K562 (cell line): ENCODE measurements at regions not wholly inside any gene's neighbourhood (a gene's known extent, or its start where the extent isn't known, plus 50 kb on each side); places are given as distances from the start of the nearest gene placed in this dataset.

Source experiments
- ATAC-seq: fragments of 200-7000 bp; cut with Tn5 transposase; 3 replicates; pipeline ENCODE4 v1.9.1; 2020; ENCODE audit warnings: moderate library complexity
- BruUV-seq: library from RNA; stranded (reverse); fragments of 400-500 nt; replicated peaks from 2 replicates; lab custom pipeline; 2021; lab: Mats Ljungman, UMichigan
- CTCF ChIA-PET: fragments of 300-600 bp; formaldehyde crosslinking; extraction: SDS; loops from one replicate; lab custom pipeline; 2021; ENCODE audit warnings: low intra/inter-chr PET ratio; lab: Yijun Ruan, JAX
- POLR2A ChIA-PET: fragments of 300-600, 350-650 bp; sonication (Branson Sonifier 250); formaldehyde crosslinking; extraction: SDS; loops from one replicate; lab custom pipeline; 2021; ENCODE audit warnings: antibody characterized with exemption, inconsistent platforms; lab: Yijun Ruan, JAX
- DNase-seq, 4 experiments: peaks; one replicate each; pipeline versions ENCODE4 v3.0.0 to v3.0.0-alpha.2; 2011 to 2018; ENCODE audit warnings: low spot score in 3 of 4, mixed read lengths in 3 of 4; ENCODE audit errors: extremely low read depth in 1 of 4
- FAIRE-seq: peaks from 2 replicates; lab custom pipeline; 2011; peaks lifted over from hg19 to GRCh38; lab: Jason Lieb, UNC
- H2AFZ ChIP-seq: 2 replicates; pipeline ENCODE4 v1.6.0; 2011; ENCODE audit warnings: low read depth, low read length, control low read depth, inconsistent platforms
- H3K27ac ChIP-seq: fragments of 200-600 bp; 3 replicates; pipeline ENCODE4 v1.8.0; 2011; ENCODE audit warnings: low read depth, mild to moderate bottlenecking, control low read depth, inconsistent platforms, low read length, moderate library complexity, mixed read lengths; ENCODE audit errors: extremely low read depth
- H3K27me3 ChIP-seq, 2 experiments: fragments of 300-600 bp in 1 of 2; 2 replicates in 1 of 2; 3 replicates in 1 of 2; pipeline versions ENCODE4 v1.6.0 to v1.8.0; 2011; ENCODE audit warnings: inconsistent platforms in 2 of 2, low read length in 2 of 2, mild to moderate bottlenecking in 1 of 2, mixed read lengths in 1 of 2, moderate library complexity in 1 of 2; ENCODE audit not compliant: control insufficient read depth in 2 of 2, insufficient read depth in 2 of 2
- H3K36me3 ChIP-seq: fragments of 300-600 bp; 3 replicates; pipeline ENCODE4 v1.8.0; 2011; ENCODE audit warnings: mild to moderate bottlenecking, low read length, inconsistent platforms; ENCODE audit not compliant: control insufficient read depth, insufficient read depth
- H3K4me1 ChIP-seq, 2 experiments: fragments of 200-600 bp in 1 of 2; replicated peaks in 1 of 2; 2 replicates in 1 of 2; 3 replicates in 1 of 2; pipeline versions ENCODE4 v1.5.1 to v1.8.0; 2011; ENCODE audit warnings: inconsistent platforms in 2 of 2, low read length in 2 of 2, mild to moderate bottlenecking in 1 of 2, mixed read lengths in 1 of 2, moderate library complexity in 1 of 2; ENCODE audit not compliant: control insufficient read depth in 2 of 2, insufficient read depth in 2 of 2
- H3K4me2 ChIP-seq: 2 replicates; pipeline ENCODE4 v1.6.1; 2011; ENCODE audit warnings: low read length, control low read depth, inconsistent platforms, mixed read lengths; ENCODE audit not compliant: insufficient read depth
- H3K4me3 ChIP-seq: fragments of 200-600 bp; sonication (generic), shearing (Covaris generic); 2 replicates; pipeline ENCODE4 v1.5.1; 2016; ENCODE audit warnings: control low read depth, inconsistent platforms
- H3K79me2 ChIP-seq: fragments of 200-600 bp; 3 replicates; pipeline ENCODE4 v1.8.0; 2011; ENCODE audit warnings: low read length, inconsistent platforms; ENCODE audit not compliant: control insufficient read depth, insufficient read depth
- H3K9ac ChIP-seq, 2 experiments: 2 replicates each; pipeline versions ENCODE4 v1.6.0 to v1.6.1; 2011; ENCODE audit warnings: low read depth in 2 of 2, low read length in 2 of 2, control low read depth in 1 of 2, inconsistent platforms in 1 of 2, mild to moderate bottlenecking in 1 of 2, mixed read lengths in 1 of 2; ENCODE audit not compliant: insufficient read depth in 1 of 2
- H3K9me1 ChIP-seq: one replicate; pipeline ENCODE4 v1.6.0; 2011; ENCODE audit warnings: inconsistent platforms, mild to moderate bottlenecking, low read length, moderate library complexity; ENCODE audit not compliant: control insufficient read depth, insufficient read depth
- H3K9me3 ChIP-seq: replicated peaks from 2 replicates; pipeline ENCODE4 v1.5.1; 2011; ENCODE audit warnings: low read depth, low read length, inconsistent platforms; ENCODE audit not compliant: control insufficient read depth, insufficient read depth
- H4K20me1 ChIP-seq: replicated peaks from 2 replicates; pipeline ENCODE4 v1.6.1; 2011; ENCODE audit warnings: low read length, inconsistent platforms, mixed read lengths; ENCODE audit not compliant: control insufficient read depth, insufficient read depth
- CEBPB ChIP-seq: fragments of 450-650 bp; IDR thresholded peaks from 2 replicates; pipeline ENCODE4 v1.6.1; 2016; ENCODE audit warnings: missing genetic modification characterization, missing compliant biosample characterization
- CHD2 ChIP-seq: IDR thresholded peaks from 2 replicates; pipeline ENCODE4 v1.6.1; 2011; ENCODE audit warnings: low read depth, low read length
- FOXP1 ChIP-seq: sonication (generic); formaldehyde crosslinking; IDR thresholded peaks from 2 replicates; pipeline ENCODE4 v1.8.0; 2022; ENCODE audit warnings: mild to moderate bottlenecking, missing genetic modification reagents
- HCFC1 ChIP-seq: IDR thresholded peaks from 2 replicates; pipeline ENCODE4 v1.6.1; 2012; ENCODE audit warnings: low read depth, low read length, improper control_type of control experiment
- HMG20A ChIP-seq: fragments of 450-650 bp; formaldehyde crosslinking; conservative IDR thresholded peaks from 2 replicates; pipeline ENCODE4 v1.4.0; 2020; ENCODE audit warnings: mild to moderate bottlenecking, mixed read lengths
- KDM1A ChIP-seq, 2 experiments: fragments of 450-650 bp; IDR thresholded peaks; 2 replicates each; pipeline ENCODE4 v1.6.1; 2016; ENCODE audit warnings: mild to moderate bottlenecking in 2 of 2
- MAFK ChIP-seq: IDR thresholded peaks from 2 replicates; pipeline ENCODE4 v1.6.1; 2011; ENCODE audit warnings: low read length, improper control_type of control experiment
- MTA3 ChIP-seq: fragments of 450-650 bp; formaldehyde crosslinking; IDR thresholded peaks from 2 replicates; pipeline ENCODE4 v1.6.1; 2017; ENCODE audit warnings: mild to moderate bottlenecking, borderline replicate concordance
- NFATC3 ChIP-seq: fragments of 450-650 bp; IDR thresholded peaks from 2 replicates; pipeline ENCODE4 v1.6.1; 2017; ENCODE audit warnings: mild to moderate bottlenecking
- RUNX1 ChIP-seq: sonication (generic); IDR thresholded peaks from 2 replicates; pipeline ENCODE4 v1.6.1; 2016; ENCODE audit warnings: antibody characterized with exemption, low read depth
- TAL1 ChIP-seq: fragments of 450-650 bp; IDR thresholded peaks from 2 replicates; pipeline ENCODE4 v1.6.1; 2016; ENCODE audit warnings: mild to moderate bottlenecking
- TEAD1 ChIP-seq, 2 experiments: fragments of 450-650 bp in 1 of 2; sonication (generic) in 1 of 2; formaldehyde crosslinking; IDR thresholded peaks; 2 replicates each; pipeline versions ENCODE4 v1.4.0 to v1.8.0; 2020 to 2022; ENCODE audit warnings: mild to moderate bottlenecking in 2 of 2, missing genetic modification reagents in 1 of 2
- ZKSCAN1 ChIP-seq: fragments of 150-350 bp; IDR thresholded peaks from 2 replicates; pipeline ENCODE4 v1.6.1; 2016; ENCODE audit warnings: low read depth, low read length
- ZNF212 ChIP-seq: fragments of 450-650 bp; formaldehyde crosslinking; IDR thresholded peaks from 2 replicates; pipeline ENCODE4 v1.4.0; 2020; ENCODE audit warnings: mild to moderate bottlenecking
- ZNF3 ChIP-seq: fragments of 250-450 bp; sonication (Bioruptor Pico); IDR thresholded peaks from 2 replicates; pipeline ENCODE4 v1.5.0; 2021; ENCODE audit warnings: mild to moderate bottlenecking, moderate library complexity
- ZNF512 ChIP-seq: IDR thresholded peaks from 2 replicates; pipeline ENCODE4 v1.6.1; 2016; ENCODE audit warnings: missing genetic modification characterization, missing compliant biosample characterization
- in situ Hi-C: fragments of 300-500 bp; cut with MboI; formaldehyde crosslinking; loops from 4 replicates; pipeline ENCODE4 v1.15.0; 2018; ENCODE audit warnings: inconsistent platforms, mixed read lengths
- intact Hi-C: fragments of 100-400 bp; cut with micrococcal nuclease; formaldehyde crosslinking; loops from 2 replicates; pipeline ENCODE4 v1.14.2; 2022
- TF ChIP-seq, protein P1 (sequence below): sonication (generic); formaldehyde crosslinking; IDR thresholded peaks from 2 replicates; pipeline ENCODE4 v1.8.0; 2022; ENCODE audit warnings: missing genetic modification reagents, mild to moderate bottlenecking, moderate library complexity, borderline replicate concordance

DNA sequence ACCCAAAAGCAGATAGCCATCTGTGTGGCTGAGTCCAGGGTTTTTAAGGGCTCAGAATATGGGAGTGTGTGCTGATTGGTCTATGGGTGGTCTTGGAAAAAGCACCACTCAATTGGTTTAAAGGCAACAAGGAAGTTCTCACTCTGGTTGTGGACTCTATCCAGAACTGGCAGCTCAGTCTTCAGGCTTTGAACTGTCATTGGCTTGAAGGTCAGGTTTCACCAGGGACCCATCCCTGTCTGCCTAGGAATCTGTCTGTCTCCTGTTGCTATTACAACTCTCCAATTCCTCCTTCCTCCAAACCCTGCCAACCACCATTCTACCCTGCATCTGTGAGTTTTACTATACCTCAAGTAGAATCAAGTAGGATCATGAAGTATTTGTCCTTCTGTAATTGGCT, 341.7 kb upstream of the ADGRL2 start:
- FAIRE-seq (no peak), ATAC-seq (no peak), DNase-seq (no peak)
- in situ Hi-C loops (no loop called here), intact Hi-C loops (no loop called here)
- H2AFZ ChIP-seq: no peak overlapping the region
- H3K4me1 ChIP-seq: no peaks in the 10 kb centered on the region
- no peaks in the 10 kb centered on the region for H3K27me3 ChIP-seq
- H3K79me2 ChIP-seq: no peaks in the 10 kb centered on the region
- H3K4me3 ChIP-seq: no peak overlapping the region
- no peaks in the 10 kb centered on the region for H3K36me3 ChIP-seq
- ChIA-PET POLR2A (no interaction called here), CTCF (no interaction called here)
- no peak overlapping the region for H3K27ac ChIP-seq
- H4K20me1 ChIP-seq: no peaks in the 10 kb centered on the region
- no peak overlapping the region for H3K9ac ChIP-seq
- no peaks in the 10 kb centered on the region for H3K9me1 ChIP-seq
- no TSS peak for BruUV-seq
- no peak overlapping the region for H3K4me2 ChIP-seq
- no peaks in the 10 kb centered on the region for H3K9me3 ChIP-seq
- no peak for TF ChIP-seq CEBPB (tag)
- TF ChIP-seq KDM1A (IDR thresholded peaks at IDR 0.05): no peak
- no peak for TF ChIP-seq ZKSCAN1
- no peak for TF ChIP-seq NFATC3
- no peak for TF ChIP-seq TAL1
- no peak for TF ChIP-seq FOXP1 (CRISPR knock-in tag)
- no peak for TF ChIP-seq HMG20A (CRISPR knock-in tag)
- no peak for TF ChIP-seq ZNF212 (CRISPR knock-in tag)
- TF ChIP-seq ZNF512: no peak
- no peak for TF ChIP-seq MAFK
- TF ChIP-seq TEAD1 (CRISPR knock-in tag; IDR thresholded peaks at IDR 0.05): no peak
- no peak for TF ChIP-seq RUNX1
- TF ChIP-seq HCFC1: no peak
- TF ChIP-seq MTA3: no peak
- no peak for TF ChIP-seq ZNF3 (CRISPR knock-in tag)
- no peak for TF ChIP-seq CHD2
- TF ChIP-seq, protein P1, sequence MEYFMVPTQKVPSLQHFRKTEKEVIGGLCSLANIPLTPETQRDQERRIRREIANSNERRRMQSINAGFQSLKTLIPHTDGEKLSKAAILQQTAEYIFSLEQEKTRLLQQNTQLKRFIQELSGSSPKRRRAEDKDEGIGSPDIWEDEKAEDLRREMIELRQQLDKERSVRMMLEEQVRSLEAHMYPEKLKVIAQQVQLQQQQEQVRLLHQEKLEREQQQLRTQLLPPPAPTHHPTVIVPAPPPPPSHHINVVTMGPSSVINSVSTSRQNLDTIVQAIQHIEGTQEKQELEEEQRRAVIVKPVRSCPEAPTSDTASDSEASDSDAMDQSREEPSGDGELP (CRISPR knock-in tag): no peak
